CD4-positive, CD25-positive, alpha-beta regulatory T cell (primary cell): ENCODE measurements at regions not wholly inside any gene's neighbourhood (a gene's known extent, or its start where the extent isn't known, plus 50 kb on each side); places are given as distances from the start of the nearest gene placed in this dataset.

Source experiments
- ATAC-seq, 2 donors: fragments of 150-1000 bp; cut with Tn5 transposase; one replicate each; pipeline ENCODE4 v1.10.0; 2021; ENCODE audit warnings: low read depth in 2 of 2, moderate number of reproducible peaks in 2 of 2, moderate library complexity in 1 of 2
- DNase-seq, 3 donors: peaks; one replicate each; pipeline versions ENCODE4 v3.0.0 to v3.0.0-alpha.2; 2012 to 2022; ENCODE audit warnings: mixed read lengths in 1 of 3
- H3K27ac ChIP-seq: one replicate; pipeline ENCODE4 v1.7.0; 2013; ENCODE audit warnings: mild to moderate bottlenecking, low read length; ENCODE audit not compliant: insufficient read depth, poor library complexity, severe bottlenecking
- H3K27me3 ChIP-seq: one replicate; pipeline ENCODE4 v1.7.0; 2013; ENCODE audit warnings: low read length; ENCODE audit not compliant: control insufficient read depth, insufficient read depth
- H3K36me3 ChIP-seq: one replicate; pipeline ENCODE4 v1.7.0; 2013; ENCODE audit warnings: mild to moderate bottlenecking, low read length, moderate library complexity; ENCODE audit not compliant: control insufficient read depth, insufficient read depth
- H3K4me1 ChIP-seq: 2 replicates; pipeline ENCODE4 v1.7.0; 2013; ENCODE audit warnings: mild to moderate bottlenecking, low read length; ENCODE audit not compliant: insufficient read depth, control insufficient read depth, poor library complexity, severe bottlenecking
- H3K4me3 ChIP-seq: one replicate; pipeline ENCODE4 v1.7.0; 2013; ENCODE audit warnings: low read depth, mild to moderate bottlenecking, low read length, moderate library complexity
- H3K9me3 ChIP-seq, 2 experiments: 1 replicate in 1 of 2; 2 replicates in 1 of 2; pipeline ENCODE4 v1.7.0; 2013; ENCODE audit warnings: low read length in 2 of 2, mild to moderate bottlenecking in 1 of 2, moderate library complexity in 1 of 2; ENCODE audit not compliant: control insufficient read depth in 2 of 2
- H3K27ac Mint-ChIP-seq, 3 donors: one replicate each; pipeline ENCODE4 v1.8.0; 2020 to 2022; ENCODE audit warnings: mild to moderate bottlenecking in 3 of 3, mixed read lengths in 3 of 3, moderate library complexity in 2 of 3
- H3K27me3 Mint-ChIP-seq: one replicate; pipeline ENCODE4 v1.8.0; 2022; ENCODE audit warnings: mild to moderate bottlenecking, mixed read lengths
- H3K36me3 Mint-ChIP-seq: one replicate; pipeline ENCODE4 v1.8.0; 2020; ENCODE audit warnings: mixed read lengths
- H3K4me1 Mint-ChIP-seq, 4 donors: one replicate each; pipeline ENCODE4 v1.8.0; 2020 to 2022; ENCODE audit warnings: mixed read lengths in 4 of 4, mild to moderate bottlenecking in 1 of 4
- H3K4me3 Mint-ChIP-seq, 4 donors: one replicate each; pipeline ENCODE4 v1.8.0; 2020 to 2022; ENCODE audit warnings: mild to moderate bottlenecking in 4 of 4, mixed read lengths in 4 of 4, moderate library complexity in 3 of 4
- H3K9me3 Mint-ChIP-seq, 7 donors: one replicate each; pipeline ENCODE4 v1.8.0; 2020 to 2022; ENCODE audit warnings: mixed read lengths in 7 of 7, mild to moderate bottlenecking in 3 of 7, moderate library complexity in 2 of 7

DNA sequence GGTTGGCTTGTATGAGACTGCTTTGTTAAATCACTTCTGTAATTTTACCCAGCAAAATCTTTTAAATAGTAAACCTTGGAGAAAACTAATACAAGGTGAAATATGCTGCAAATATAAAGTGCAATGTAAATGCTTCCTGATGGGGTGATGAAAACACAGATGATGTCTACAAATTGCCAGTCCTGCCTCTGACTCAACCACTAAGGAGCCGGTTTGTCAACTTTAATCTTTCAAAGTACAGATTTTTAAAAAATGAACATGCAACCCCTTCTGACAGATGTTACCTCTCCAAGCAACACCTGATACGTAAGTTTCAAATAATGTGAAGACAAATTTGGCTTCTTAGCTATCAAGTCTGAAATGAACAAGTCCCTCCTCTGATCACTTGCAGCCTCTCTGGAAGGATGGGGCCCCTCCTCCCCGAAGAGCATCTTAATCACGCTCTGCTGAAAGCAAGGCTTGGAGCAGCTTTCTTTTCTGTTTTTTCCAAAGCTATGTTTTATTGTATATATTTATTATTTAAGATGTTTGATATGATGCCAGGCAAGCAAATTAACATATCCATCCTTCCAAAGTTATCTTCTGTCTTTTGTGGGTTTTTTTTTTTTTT is 196.0 kb downstream of the MYLK4 start:
- Mint-ChIP-seq H3K36me3 (no peaks in the 10 kb centered on the region), H3K9me3 (no peaks in the 10 kb centered on the region), H3K4me1 (no peaks in the 10 kb centered on the region), H3K4me3 (no peak overlapping the region), H3K27me3 (peaks cover 43% of the 10 kb centered on the region), H3K27ac (no peak overlapping the region)
- H3K9me3 ChIP-seq: no peaks in the 10 kb centered on the region
- H3K27me3 ChIP-seq: peaks cover 7% of the 10 kb centered on the region
- ATAC-seq (no peak), DNase-seq (no peak)
- no peaks in the 10 kb centered on the region for H3K36me3 ChIP-seq
- H3K4me3 ChIP-seq: no peak overlapping the region
- no peaks in the 10 kb centered on the region for H3K4me1 ChIP-seq
- no peak overlapping the region for H3K27ac ChIP-seq

DNA sequence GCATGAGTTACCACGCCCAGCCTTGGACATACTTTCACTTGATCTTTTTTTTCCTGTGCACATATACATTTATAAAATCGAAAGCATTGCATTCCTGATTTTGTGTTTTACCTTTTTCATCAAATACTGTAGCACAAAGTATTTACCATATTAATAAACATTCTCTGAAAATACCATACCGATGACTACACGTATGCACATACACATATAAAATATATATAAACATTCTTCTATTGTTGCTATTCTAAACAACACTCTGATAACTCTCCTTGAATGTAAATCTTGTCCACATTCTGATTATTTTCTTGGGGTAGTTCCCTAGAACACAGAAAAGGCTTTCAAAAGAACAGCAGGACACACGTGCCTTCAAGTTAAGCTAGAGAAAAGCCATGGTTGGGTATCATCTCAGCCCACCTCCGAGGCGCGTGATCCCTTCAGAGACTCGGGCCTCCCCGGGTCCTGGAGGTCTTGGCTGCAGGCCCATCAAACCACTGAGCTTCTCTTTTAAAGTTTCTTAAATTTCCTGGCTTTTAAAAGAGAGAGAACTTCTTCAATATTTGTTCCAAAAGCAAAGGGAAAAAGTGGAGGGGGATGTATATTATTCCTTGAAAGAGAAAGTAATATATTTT is 198.1 kb downstream of the MYLK4 start:
- Mint-ChIP-seq H3K27ac (no peak overlapping the region), H3K36me3 (no peaks in the 10 kb centered on the region), H3K9me3 (peaks cover 0 to 4% (median 0%) of the 10 kb centered on the region in 7 donors), H3K4me3 (no peak overlapping the region), H3K27me3 (peaks cover 50% of the 10 kb centered on the region), H3K4me1 (no peaks in the 10 kb centered on the region)
- ATAC-seq (no peak), DNase-seq (no peak)
- H3K9me3 ChIP-seq: peaks cover 0 to 3% of the 10 kb centered on the region in 2 experiments
- no peaks in the 10 kb centered on the region for H3K4me1 ChIP-seq
- no peak overlapping the region for H3K27ac ChIP-seq
- no peaks in the 10 kb centered on the region for H3K36me3 ChIP-seq
- no peak overlapping the region for H3K4me3 ChIP-seq
- H3K27me3 ChIP-seq: peaks cover 16% of the 10 kb centered on the region

DNA sequence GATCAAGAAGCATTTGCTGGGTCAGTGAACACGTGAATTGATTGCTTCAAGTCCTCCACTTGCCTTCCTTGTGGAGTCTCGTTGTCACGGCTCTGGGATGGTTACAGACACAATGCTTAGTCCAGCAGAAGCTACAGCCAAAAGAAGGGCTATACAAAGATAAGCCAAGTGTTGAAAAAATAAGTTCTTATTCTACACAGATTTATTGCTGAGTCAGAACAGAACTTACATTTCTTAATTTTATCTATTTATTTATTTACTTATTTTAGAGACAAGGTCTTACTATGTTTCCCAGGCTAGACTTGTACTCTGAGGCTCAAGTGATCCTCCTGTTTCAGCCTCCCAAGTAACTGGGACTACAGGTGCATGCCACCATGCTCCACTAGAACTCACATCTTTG is 199.0 kb downstream of the MYLK4 start:
- Mint-ChIP-seq H3K4me3 (no peak overlapping the region), H3K36me3 (no peaks in the 10 kb centered on the region), H3K27me3 (peaks cover 59% of the 10 kb centered on the region), H3K9me3 (peaks cover 0 to 4% (median 0%) of the 10 kb centered on the region in 7 donors), H3K27ac (no peak overlapping the region), H3K4me1 (no peaks in the 10 kb centered on the region)
- H3K27me3 ChIP-seq: peaks cover 21% of the 10 kb centered on the region
- H3K4me1 ChIP-seq: no peaks in the 10 kb centered on the region
- no peaks in the 10 kb centered on the region for H3K36me3 ChIP-seq
- peaks cover 0 to 3% of the 10 kb centered on the region in 2 experiments for H3K9me3 ChIP-seq
- H3K27ac ChIP-seq: no peak overlapping the region
- no peak overlapping the region for H3K4me3 ChIP-seq
- no peak for DNase-seq
- no peak for ATAC-seq

DNA sequence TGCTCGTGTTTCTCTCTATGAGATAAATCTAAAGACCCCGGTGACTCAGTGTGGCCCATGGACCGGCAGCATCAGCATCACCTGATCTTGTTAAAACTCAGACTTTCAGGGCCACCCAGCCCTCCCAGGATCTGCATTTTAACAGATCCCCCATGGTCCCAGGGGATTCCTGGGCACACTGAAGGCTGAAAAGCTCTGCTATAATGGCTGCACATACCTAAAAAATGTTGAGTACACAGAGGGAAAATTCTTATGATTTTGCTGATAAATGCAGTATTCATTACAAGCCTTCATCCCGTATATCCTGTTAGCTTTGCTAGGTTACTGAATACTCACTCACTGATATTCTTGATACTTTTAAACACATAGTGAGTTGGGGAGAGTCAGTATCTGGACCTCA is 200.5 kb downstream of the MYLK4 start:
- Mint-ChIP-seq H3K27me3 (peaks cover 74% of the 10 kb centered on the region), H3K4me3 (no peak overlapping the region), H3K27ac (no peak overlapping the region), H3K36me3 (no peaks in the 10 kb centered on the region), H3K9me3 (peaks cover 0 to 4% (median 0%) of the 10 kb centered on the region in 7 donors), H3K4me1 (no peaks in the 10 kb centered on the region)
- H3K27me3 ChIP-seq: peaks cover 30% of the 10 kb centered on the region
- no peaks in the 10 kb centered on the region for H3K4me1 ChIP-seq
- H3K9me3 ChIP-seq: peaks cover 0 to 3% of the 10 kb centered on the region in 2 experiments
- no peak overlapping the region for H3K4me3 ChIP-seq
- no peak overlapping the region for H3K27ac ChIP-seq
- no peak for DNase-seq
- no peaks in the 10 kb centered on the region for H3K36me3 ChIP-seq
- no peak for ATAC-seq

DNA sequence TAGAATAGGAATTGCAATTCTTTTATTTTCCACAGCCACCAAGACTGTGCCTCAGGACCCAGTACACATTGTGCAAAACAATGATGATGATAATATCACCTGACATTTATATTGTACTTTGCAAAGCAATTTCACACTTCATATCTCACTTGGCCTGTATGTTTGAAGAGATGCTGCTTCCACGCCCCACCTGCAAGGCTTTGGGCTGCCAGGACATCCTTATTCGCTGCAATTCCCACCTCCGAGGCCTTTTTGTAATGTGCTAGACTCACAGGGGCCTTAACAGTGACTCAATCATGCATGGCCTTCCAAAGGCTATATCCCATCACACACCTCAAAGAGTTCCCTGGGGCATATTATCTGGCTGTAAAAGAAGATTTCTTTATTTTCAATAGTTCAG is 200.9 kb downstream of the MYLK4 start:
- H3K4me3 ChIP-seq: no peak overlapping the region
- Mint-ChIP-seq H3K4me1 (no peaks in the 10 kb centered on the region), H3K27me3 (peaks cover 77% of the 10 kb centered on the region), H3K36me3 (no peaks in the 10 kb centered on the region), H3K4me3 (no peak overlapping the region), H3K9me3 (peaks cover 0 to 4% (median 0%) of the 10 kb centered on the region in 7 donors), H3K27ac (no peak overlapping the region)
- peaks cover 0 to 3% of the 10 kb centered on the region in 2 experiments for H3K9me3 ChIP-seq
- DNase-seq (no peak), ATAC-seq (no peak)
- peaks cover 30% of the 10 kb centered on the region for H3K27me3 ChIP-seq
- no peaks in the 10 kb centered on the region for H3K36me3 ChIP-seq
- no peaks in the 10 kb centered on the region for H3K4me1 ChIP-seq
- no peak overlapping the region for H3K27ac ChIP-seq

DNA sequence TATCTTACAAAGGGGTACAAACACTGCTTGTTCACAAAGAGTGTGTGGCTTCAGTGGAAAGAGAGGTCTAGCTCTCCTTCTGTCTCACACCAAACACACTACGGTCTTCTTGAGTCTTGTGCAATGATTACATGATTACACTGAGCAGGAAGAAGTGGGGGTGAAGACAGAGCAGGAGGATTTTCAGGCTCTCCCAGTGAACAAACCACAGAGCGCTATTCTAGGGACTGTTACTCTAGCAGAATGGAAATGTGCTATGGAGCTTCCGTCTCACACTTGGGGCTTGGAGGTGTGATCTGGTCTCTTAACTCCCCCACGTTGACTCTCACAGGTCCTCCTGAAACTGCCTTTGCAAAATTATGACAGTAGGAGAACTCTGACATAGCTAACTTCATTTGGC is 203.4 kb downstream of the MYLK4 start:
- DNase-seq (no peak), ATAC-seq (no peak)
- H3K27me3 ChIP-seq: peaks cover 34% of the 10 kb centered on the region
- peaks cover 13% of the 10 kb centered on the region for H3K4me1 ChIP-seq
- no peak overlapping the region for H3K27ac ChIP-seq
- H3K4me3 Mint-ChIP-seq: no peak overlapping the region
- peaks cover 74% of the 10 kb centered on the region for H3K27me3 Mint-ChIP-seq
- no peak overlapping the region for H3K27ac Mint-ChIP-seq
- peaks cover 6 to 16% (median 14%) of the 10 kb centered on the region in 4 donors for H3K4me1 Mint-ChIP-seq
- peaks cover 0 to 4% (median 0%) of the 10 kb centered on the region in 7 donors for H3K9me3 Mint-ChIP-seq
- peaks cover 0 to 3% of the 10 kb centered on the region in 2 experiments for H3K9me3 ChIP-seq
- H3K4me3 ChIP-seq: no peak overlapping the region
- no peaks in the 10 kb centered on the region for H3K36me3 Mint-ChIP-seq
- H3K36me3 ChIP-seq: no peaks in the 10 kb centered on the region

DNA sequence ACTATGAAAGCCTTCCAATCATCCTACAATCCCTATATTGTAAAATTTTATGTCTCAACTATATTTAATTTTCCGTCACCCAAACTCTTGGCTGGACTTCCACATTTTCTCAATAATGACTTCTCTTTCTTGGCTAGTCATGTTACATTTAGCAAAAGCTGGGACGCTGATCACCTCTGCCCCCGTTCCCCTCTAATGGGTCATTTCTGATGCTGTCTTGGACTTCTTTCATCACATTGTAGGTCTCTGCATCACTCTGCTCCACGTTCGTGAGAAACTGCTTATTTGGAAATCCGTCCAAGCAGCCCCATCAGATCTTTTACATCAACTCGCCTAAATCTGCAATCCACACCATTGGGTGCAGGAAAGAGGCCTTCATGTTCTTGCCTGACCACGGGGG is 203.8 kb downstream of the MYLK4 start:
- peaks cover 15% of the 10 kb centered on the region for H3K4me1 ChIP-seq
- H3K36me3 Mint-ChIP-seq: no peaks in the 10 kb centered on the region
- H3K9me3 Mint-ChIP-seq: peaks cover 0 to 4% (median 0%) of the 10 kb centered on the region in 7 donors
- no peak overlapping the region for H3K4me3 Mint-ChIP-seq
- no peak overlapping the region for H3K27ac Mint-ChIP-seq
- H3K4me1 Mint-ChIP-seq: peaks cover 6 to 20% (median 16%) of the 10 kb centered on the region in 4 donors
- no peaks in the 10 kb centered on the region for H3K36me3 ChIP-seq
- DNase-seq: no peak
- peaks cover 0 to 3% of the 10 kb centered on the region in 2 experiments for H3K9me3 ChIP-seq
- peaks cover 72% of the 10 kb centered on the region for H3K27me3 Mint-ChIP-seq
- peaks cover 34% of the 10 kb centered on the region for H3K27me3 ChIP-seq
- no peak overlapping the region for H3K27ac ChIP-seq
- ATAC-seq: no peak
- H3K4me3 ChIP-seq: no peak overlapping the region
